Neural crest cell (in vitro differentiated cells): ENCODE measurements at regions not wholly inside any gene's neighbourhood (a gene's known extent, or its start where the extent isn't known, plus 50 kb on each side); places are given as distances from the start of the nearest gene placed in this dataset.

Experiments used
- DNase-seq: peaks from one replicate; pipeline ENCODE4 v3.0.0; 2021; ENCODE audit warnings: low read depth, mixed read lengths, low spot score
- H3K27ac Mint-ChIP-seq: one replicate; pipeline ENCODE4 v1.8.0; 2021; ENCODE audit warnings: mild to moderate bottlenecking, mixed read lengths; ENCODE audit not compliant: unreplicated experiment
- H3K27me3 Mint-ChIP-seq: 2 replicates; pipeline ENCODE4 v1.8.0; 2021; ENCODE audit warnings: low read depth, mild to moderate bottlenecking, mixed read lengths
- H3K36me3 Mint-ChIP-seq: 2 replicates; pipeline ENCODE4 v1.8.0; 2021; ENCODE audit warnings: low read depth, mild to moderate bottlenecking, mixed read lengths
- H3K4me1 Mint-ChIP-seq: 2 replicates; pipeline ENCODE4 v1.8.0; 2021; ENCODE audit warnings: mixed read lengths
- H3K4me3 Mint-ChIP-seq: one replicate; pipeline ENCODE4 v1.8.0; 2021; ENCODE audit warnings: mild to moderate bottlenecking, mixed read lengths
- H3K9me3 Mint-ChIP-seq: 2 replicates; pipeline ENCODE4 v1.8.0; 2021; ENCODE audit warnings: mixed read lengths
- CTCF ChIP-seq: fragments of 200-600 bp; sonication (generic); conservative IDR thresholded peaks from 2 replicates; pipeline ENCODE4 v1.5.0; 2021; ENCODE audit warnings: antibody characterized with exemption, mild to moderate bottlenecking

DNA sequence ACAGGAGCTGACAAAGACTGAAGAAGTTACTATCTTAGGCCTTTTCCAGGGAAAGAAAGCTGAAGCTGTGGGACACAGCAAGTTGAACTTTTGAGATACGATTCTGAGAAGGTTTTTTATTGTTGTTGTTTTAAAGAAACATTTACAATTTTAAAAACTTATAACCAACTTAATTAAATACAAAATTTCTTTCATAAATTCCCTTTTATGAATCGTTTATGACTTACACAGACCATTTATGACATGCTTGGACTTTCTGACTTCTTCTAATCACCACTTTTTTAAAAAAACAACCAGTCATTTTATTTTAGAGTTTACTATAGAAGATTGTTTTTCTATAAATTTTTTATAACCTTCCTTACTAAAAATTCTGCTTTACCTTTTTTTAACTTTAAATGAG lies 68.7 kb downstream of the DHRS2 start:
- H3K4me3 Mint-ChIP-seq: no peak overlapping the region
- H3K27ac Mint-ChIP-seq: no peak overlapping the region
- H3K27me3 Mint-ChIP-seq: peaks cover 11% of the 10 kb centered on the region
- peaks cover 22% of the 10 kb centered on the region for H3K9me3 Mint-ChIP-seq
- H3K4me1 Mint-ChIP-seq: no peaks in the 10 kb centered on the region
- no peak for TF ChIP-seq CTCF
- peaks cover 4% of the 10 kb centered on the region for H3K36me3 Mint-ChIP-seq
- no peak for DNase-seq

- Mint-ChIP-seq H3K9me3 (peaks cover 24% of the 10 kb centered on the region), H3K36me3 (peaks cover 4% of the 10 kb centered on the region), H3K4me3 (no peak overlapping the region), H3K27ac (no peak overlapping the region), H3K27me3 (peaks cover 24% of the 10 kb centered on the region), H3K4me1 (no peaks in the 10 kb centered on the region)
- no peak for TF ChIP-seq CTCF
- no peak for DNase-seq
These were observed 71.3 kb downstream of the DHRS2 start for GRCh38 chr14:23707415-23707814.

DNA sequence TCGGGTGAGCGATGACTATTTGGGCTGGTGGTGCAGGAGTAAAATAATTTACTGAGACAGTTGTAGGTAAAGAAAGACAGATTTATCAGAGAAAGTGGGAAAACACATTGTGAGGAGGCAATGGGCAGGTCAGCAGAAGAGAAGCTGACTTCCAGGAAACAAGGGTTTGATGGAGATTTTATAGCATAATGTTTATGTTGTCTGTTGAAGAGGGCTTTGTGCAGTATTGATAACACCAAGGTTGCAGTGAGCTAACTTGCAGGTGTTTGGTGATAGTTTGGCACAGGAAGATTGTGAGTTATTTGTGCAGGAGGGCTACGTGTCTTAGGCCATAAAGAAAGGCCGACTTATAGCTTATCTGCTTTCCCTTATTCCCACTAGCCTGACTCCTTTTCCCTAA lies 72.2 kb downstream of the DHRS2 start:
- Mint-ChIP-seq H3K27ac (no peak overlapping the region), H3K4me1 (no peaks in the 10 kb centered on the region), H3K9me3 (peaks cover 24% of the 10 kb centered on the region), H3K27me3 (peaks cover 29% of the 10 kb centered on the region), H3K4me3 (no peak overlapping the region), H3K36me3 (no peaks in the 10 kb centered on the region)
- DNase-seq: no peak
- TF ChIP-seq CTCF: no peak

DNA sequence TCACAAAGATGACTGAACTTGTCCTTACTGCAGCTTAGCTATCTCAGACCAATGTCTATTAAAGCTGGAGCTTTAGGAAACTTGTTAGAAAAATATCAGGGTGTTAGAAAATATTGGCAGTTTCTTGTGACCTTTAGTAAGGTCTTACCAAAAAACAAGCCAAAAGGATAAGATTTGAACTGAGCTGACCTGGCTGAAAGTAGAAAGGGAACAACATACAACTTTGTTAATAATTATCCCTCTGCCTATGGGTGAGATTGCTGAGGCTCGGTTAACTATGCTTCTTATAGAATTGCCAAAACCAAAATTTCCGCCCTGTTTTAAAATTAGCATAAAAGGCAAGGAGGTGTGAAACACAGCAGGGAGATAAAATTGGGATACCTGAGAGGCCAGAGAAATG lies 73.8 kb downstream of the DHRS2 start:
- Mint-ChIP-seq H3K4me1 (no peaks in the 10 kb centered on the region), H3K27ac (no peak overlapping the region), H3K36me3 (no peaks in the 10 kb centered on the region), H3K4me3 (no peak overlapping the region), H3K27me3 (peaks cover 29% of the 10 kb centered on the region), H3K9me3 (peaks cover 23% of the 10 kb centered on the region)
- DNase-seq: no peak
- TF ChIP-seq CTCF: no peak

- no peaks in the 10 kb centered on the region for H3K4me1 Mint-ChIP-seq
- H3K36me3 Mint-ChIP-seq: no peaks in the 10 kb centered on the region
- H3K9me3 Mint-ChIP-seq: peaks cover 23% of the 10 kb centered on the region
- H3K27ac Mint-ChIP-seq: no peak overlapping the region
- DNase-seq: no peak
- H3K27me3 Mint-ChIP-seq: peaks cover 25% of the 10 kb centered on the region
- no peak for TF ChIP-seq CTCF
- no peak overlapping the region for H3K4me3 Mint-ChIP-seq
These were observed 76.1 kb downstream of the DHRS2 start for GRCh38 chr14:23712287-23712686.
